HL-60 (cell line): ENCODE measurements at regions not wholly inside any gene's neighbourhood (a gene's known extent, or its start where the extent isn't known, plus 50 kb on each side); places are given as distances from the start of the nearest gene placed in this dataset.

Experiments
- CTCF ChIP-seq: IDR thresholded peaks from one replicate; pipeline ENCODE4 v1.5.1; 2011; ENCODE audit warnings: low read length, control low read depth, inconsistent platforms; ENCODE audit not compliant: insufficient read depth
- GABPA ChIP-seq: IDR thresholded peaks from 2 replicates; pipeline ENCODE4 v1.6.1; 2012; ENCODE audit warnings: low read depth
- POLR2AphosphoS5 ChIP-seq: IDR thresholded peaks from 2 replicates; pipeline ENCODE4 v1.6.1; 2012; ENCODE audit warnings: low read depth
- SPI1 ChIP-seq: IDR thresholded peaks from 2 replicates; pipeline ENCODE4 v1.6.1; 2012; ENCODE audit warnings: low read depth, mild to moderate bottlenecking, borderline replicate concordance

DNA sequence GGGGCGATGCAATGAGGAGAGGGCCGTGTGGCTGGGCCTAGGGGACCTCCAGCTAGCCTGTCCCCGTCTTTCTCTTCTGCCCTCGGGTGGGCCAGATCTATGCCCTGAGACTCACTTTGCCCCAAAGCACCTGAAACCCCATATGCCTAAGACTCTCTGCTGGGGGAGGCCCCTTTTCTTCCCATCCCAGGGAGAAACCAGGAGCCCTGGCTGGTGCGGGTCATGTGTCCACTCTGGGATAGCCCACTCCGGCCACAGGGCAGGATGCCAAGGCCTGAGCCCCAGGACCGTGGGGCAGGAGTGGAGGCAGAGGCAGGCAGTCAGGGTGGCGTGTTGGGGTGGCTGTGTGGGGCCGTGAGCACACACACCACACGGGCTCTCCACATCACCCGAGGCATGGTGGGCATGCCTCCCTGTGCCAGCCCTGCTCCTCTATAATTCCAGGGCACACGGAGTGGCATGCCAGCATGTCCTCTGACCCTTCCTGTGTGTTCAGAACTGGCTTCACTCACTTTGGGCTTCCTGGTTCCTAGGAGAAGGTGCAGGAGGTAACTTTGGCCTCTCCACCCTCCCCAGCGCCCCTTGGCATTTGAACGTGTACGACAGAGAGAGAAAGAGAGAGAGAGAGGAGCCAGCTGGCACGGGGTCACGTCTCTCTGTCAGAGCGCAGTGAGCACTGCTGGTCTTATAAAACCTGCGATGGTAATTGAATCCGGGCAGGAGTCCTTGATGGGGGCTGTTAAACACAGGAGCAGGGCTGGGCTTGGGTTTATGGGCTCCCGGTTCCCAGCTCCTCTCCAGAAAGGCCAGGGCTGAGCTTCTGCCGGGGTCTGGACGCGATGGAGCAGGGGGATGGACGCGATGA is 144.2 kb downstream of the KIF26A start:
- TF ChIP-seq GABPA (no peak), CTCF (no peak), SPI1 (no peak), POLR2AphosphoS5 (no peak)
